ENCODE measurements at regions not wholly inside any gene's neighbourhood (a gene's known extent, or its start where the extent isn't known, plus 50 kb on each side); places are given as distances from the start of the nearest gene placed in this dataset.

GRCh38 chr15:39357480-39358268 lies 223.2 kb upstream of the THBS1 start (continued):
- no peak for TF ChIP-seq FOXP4 (CRISPR knock-in tag; IDR thresholded peaks at IDR 0.05)

- ATAC-seq, result no peak
- CTCF ChIA-PET, result no interaction called here
- no peak for TF ChIP-seq TEAD4 (CRISPR knock-in tag; IDR thresholded peaks at IDR 0.05)
- TF ChIP-seq CREM (CRISPR knock-in tag; IDR thresholded peaks at IDR 0.05), result no peak
- TF ChIP-seq ATF6 (CRISPR knock-in tag; IDR thresholded peaks at IDR 0.05), result no peak
- no peak for TF ChIP-seq HMGA2 (CRISPR knock-in tag; IDR thresholded peaks at IDR 0.05)
- no peak for TF ChIP-seq USF2 (CRISPR knock-in tag; IDR thresholded peaks at IDR 0.05)
- no peak for TF ChIP-seq NR3C1 (CRISPR knock-in tag; conservative IDR thresholded peaks at IDR 0.05; ENCODE audit: low read depth)
- no peak for TF ChIP-seq ETV6 (CRISPR knock-in tag; IDR thresholded peaks at IDR 0.05)
- TF ChIP-seq ZNF263 (CRISPR knock-in tag; IDR thresholded peaks at IDR 0.05; ENCODE audit: low read depth), result no peak
- TF ChIP-seq AFF4 (CRISPR knock-in tag; IDR thresholded peaks at IDR 0.05; ENCODE audit: borderline replicate concordance), result no peak
- no peak for TF ChIP-seq PRRX2 (CRISPR knock-in tag; IDR thresholded peaks at IDR 0.05)
- no peak for TF ChIP-seq NR1H2 (CRISPR knock-in tag; IDR thresholded peaks at IDR 0.05)
- no peak for TF ChIP-seq ZNF138 (CRISPR knock-in tag; conservative IDR thresholded peaks at IDR 0.05)
- TF ChIP-seq E2F1 (CRISPR knock-in tag; IDR thresholded peaks at IDR 0.05), result no peak
- TF ChIP-seq EMX1 (CRISPR knock-in tag; IDR thresholded peaks at IDR 0.05), result no peak
- no peak for TF ChIP-seq ZNF219 (CRISPR knock-in tag; IDR thresholded peaks at IDR 0.05; ENCODE audit: borderline replicate concordance)
- TF ChIP-seq ZNF281 (CRISPR knock-in tag; IDR thresholded peaks at IDR 0.05), result no peak
- TF ChIP-seq AR (CRISPR knock-in tag; IDR thresholded peaks at IDR 0.05), result no peak
- POLR2A ChIA-PET, result no interaction called here
- DNase-seq (ENCODE audit: low spot score), result no peak
- Mint-ChIP-seq H3K36me3 (no peaks in the 10 kb centered on the region), H3K9me3 (no peaks in the 10 kb centered on the region), H3K4me1 (peaks cover 3% of the 10 kb centered on the region), H3K4me3 (no peak overlapping the region), H3K27ac (no peak overlapping the region), H3K27me3 (ENCODE audit: low read depth) (no peaks in the 10 kb centered on the region)
Measured at GRCh38 chr15:39358441-39359041, 222.3 kb upstream of the THBS1 start.
